Activated B cell treated with CpG ODN at 0.5 μM for 24 hours (primary cell): ENCODE measurements at regions not wholly inside any gene's neighbourhood (a gene's known extent, or its start where the extent isn't known, plus 50 kb on each side); places are given as distances from the start of the nearest gene placed in this dataset.

ENCODE experiments used
- ATAC-seq: fragments of 200-7000 bp; cut with Tn5 transposase; one replicate; pipeline ENCODE4 v1.10.0; 2021; ENCODE audit warnings: low read depth, mild to moderate bottlenecking, moderate library complexity
- CTCF ChIA-PET: fragments of 350-600 bp; sonication (Branson Sonifier 250); formaldehyde crosslinking; loops from one replicate; lab custom pipeline; 2021; ENCODE audit warnings: antibody characterized with exemption; lab: Charles Lee
- POLR2A ChIA-PET: fragments of 350-600 bp; sonication (Branson Sonifier 250); formaldehyde crosslinking; loops from one replicate; lab custom pipeline; 2021; ENCODE audit warnings: antibody characterized with exemption; lab: Charles Lee
- DNase-seq: peaks from one replicate; pipeline ENCODE4 v3.0.0; 2022
- H3K27ac Mint-ChIP-seq: one replicate; pipeline ENCODE4 v1.8.0; 2020; ENCODE audit warnings: mixed read lengths
- H3K27me3 Mint-ChIP-seq: one replicate; pipeline ENCODE4 v1.8.0; 2021; ENCODE audit warnings: mixed read lengths
- H3K36me3 Mint-ChIP-seq: one replicate; pipeline ENCODE4 v1.8.0; 2021; ENCODE audit warnings: low read depth, mixed read lengths
- H3K4me1 Mint-ChIP-seq: one replicate; pipeline ENCODE4 v1.8.0; 2021; ENCODE audit warnings: mixed read lengths
- H3K4me3 Mint-ChIP-seq: one replicate; pipeline ENCODE4 v1.8.0; 2020; ENCODE audit warnings: mild to moderate bottlenecking, mixed read lengths
- H3K9me3 Mint-ChIP-seq: one replicate; pipeline ENCODE4 v1.8.0; 2020; ENCODE audit warnings: mixed read lengths
- intact Hi-C: fragments of 100-400 bp; cut with micrococcal nuclease; formaldehyde crosslinking; loops from one replicate; pipeline ENCODE4 v1.15.1; 2024
- TF ChIP-seq, protein P1 (sequence below): fragments of 200-600 bp; IDR thresholded peaks from one replicate; pipeline ENCODE4 v1.8.0; 2022; ENCODE audit warnings: antibody characterized with exemption, mild to moderate bottlenecking

DNA sequence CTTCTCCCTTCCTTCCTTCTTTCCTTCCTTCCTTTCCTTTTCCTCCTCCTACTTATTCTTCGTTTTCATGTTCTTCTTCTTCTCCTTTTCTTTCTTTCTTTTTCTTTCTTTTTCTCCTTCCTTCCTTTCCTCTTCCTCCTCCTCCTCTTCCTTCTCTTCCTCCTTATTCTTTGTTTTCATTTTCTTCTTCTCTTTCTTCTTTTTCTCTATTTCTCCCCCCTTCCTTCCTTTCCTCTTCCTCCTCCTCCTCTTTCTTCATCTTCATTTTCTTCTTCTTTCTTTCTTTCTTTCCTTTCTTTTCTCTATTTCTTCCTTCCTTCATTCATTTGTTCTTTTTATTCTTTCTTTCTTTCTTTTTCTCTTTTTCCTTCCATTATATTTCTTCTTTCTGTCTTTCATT, 671.6 kb downstream of the IQCM start:
- DNase-seq (no peak), ATAC-seq (no peak)
- Mint-ChIP-seq H3K36me3 (no peaks in the 10 kb centered on the region), H3K27ac (no peak overlapping the region), H3K4me3 (no peak overlapping the region), H3K9me3 (no peaks in the 10 kb centered on the region), H3K4me1 (no peaks in the 10 kb centered on the region), H3K27me3 (no peaks in the 10 kb centered on the region)
- TF ChIP-seq, protein P1, sequence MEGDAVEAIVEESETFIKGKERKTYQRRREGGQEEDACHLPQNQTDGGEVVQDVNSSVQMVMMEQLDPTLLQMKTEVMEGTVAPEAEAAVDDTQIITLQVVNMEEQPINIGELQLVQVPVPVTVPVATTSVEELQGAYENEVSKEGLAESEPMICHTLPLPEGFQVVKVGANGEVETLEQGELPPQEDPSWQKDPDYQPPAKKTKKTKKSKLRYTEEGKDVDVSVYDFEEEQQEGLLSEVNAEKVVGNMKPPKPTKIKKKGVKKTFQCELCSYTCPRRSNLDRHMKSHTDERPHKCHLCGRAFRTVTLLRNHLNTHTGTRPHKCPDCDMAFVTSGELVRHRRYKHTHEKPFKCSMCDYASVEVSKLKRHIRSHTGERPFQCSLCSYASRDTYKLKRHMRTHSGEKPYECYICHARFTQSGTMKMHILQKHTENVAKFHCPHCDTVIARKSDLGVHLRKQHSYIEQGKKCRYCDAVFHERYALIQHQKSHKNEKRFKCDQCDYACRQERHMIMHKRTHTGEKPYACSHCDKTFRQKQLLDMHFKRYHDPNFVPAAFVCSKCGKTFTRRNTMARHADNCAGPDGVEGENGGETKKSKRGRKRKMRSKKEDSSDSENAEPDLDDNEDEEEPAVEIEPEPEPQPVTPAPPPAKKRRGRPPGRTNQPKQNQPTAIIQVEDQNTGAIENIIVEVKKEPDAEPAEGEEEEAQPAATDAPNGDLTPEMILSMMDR: no peak
- CTCF ChIA-PET: no interaction called here
- POLR2A ChIA-PET: no interaction called here
- intact Hi-C loops: no loop called here

DNA sequence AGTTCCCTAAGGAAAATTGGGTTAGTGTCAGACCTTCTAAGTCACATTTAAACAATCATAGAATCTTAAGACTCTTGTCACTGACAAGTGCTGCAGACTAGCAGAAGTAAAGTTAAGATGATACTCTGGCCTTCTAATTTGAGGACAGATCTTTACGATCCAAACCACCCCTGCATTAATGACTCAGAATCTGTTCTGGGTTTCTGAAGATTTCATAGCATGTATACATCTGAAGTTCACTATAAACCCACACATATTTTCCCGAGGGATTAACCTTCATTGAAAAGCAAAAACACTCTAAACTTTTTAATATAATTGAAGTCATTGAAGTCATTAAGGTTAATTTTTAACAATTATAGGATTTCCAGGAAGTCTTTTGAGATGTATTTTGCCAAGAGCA, 674.3 kb downstream of the IQCM start:
- DNase-seq (no peak), ATAC-seq (no peak)
- Mint-ChIP-seq H3K4me3 (no peak overlapping the region), H3K27me3 (no peaks in the 10 kb centered on the region), H3K27ac (no peak overlapping the region), H3K36me3 (no peaks in the 10 kb centered on the region), H3K9me3 (no peaks in the 10 kb centered on the region), H3K4me1 (no peaks in the 10 kb centered on the region)
- ChIA-PET POLR2A (no interaction called here), CTCF (no interaction called here)
- intact Hi-C loops: no loop called here
- TF ChIP-seq, protein P1: no peak

GRCh38 chr4:149140841-149141240, 674.8 kb downstream of the IQCM start:
- H3K36me3 Mint-ChIP-seq: no peaks in the 10 kb centered on the region
- ATAC-seq (no peak), DNase-seq (no peak)
- no peaks in the 10 kb centered on the region for H3K27me3 Mint-ChIP-seq
- H3K4me3 Mint-ChIP-seq: no peak overlapping the region
- no peaks in the 10 kb centered on the region for H3K4me1 Mint-ChIP-seq
- ChIA-PET POLR2A (no interaction called here), CTCF (no interaction called here)
- intact Hi-C loops: no loop called here
- TF ChIP-seq, protein P1: no peak
- H3K27ac Mint-ChIP-seq: no peak overlapping the region
- H3K9me3 Mint-ChIP-seq: no peaks in the 10 kb centered on the region

DNA sequence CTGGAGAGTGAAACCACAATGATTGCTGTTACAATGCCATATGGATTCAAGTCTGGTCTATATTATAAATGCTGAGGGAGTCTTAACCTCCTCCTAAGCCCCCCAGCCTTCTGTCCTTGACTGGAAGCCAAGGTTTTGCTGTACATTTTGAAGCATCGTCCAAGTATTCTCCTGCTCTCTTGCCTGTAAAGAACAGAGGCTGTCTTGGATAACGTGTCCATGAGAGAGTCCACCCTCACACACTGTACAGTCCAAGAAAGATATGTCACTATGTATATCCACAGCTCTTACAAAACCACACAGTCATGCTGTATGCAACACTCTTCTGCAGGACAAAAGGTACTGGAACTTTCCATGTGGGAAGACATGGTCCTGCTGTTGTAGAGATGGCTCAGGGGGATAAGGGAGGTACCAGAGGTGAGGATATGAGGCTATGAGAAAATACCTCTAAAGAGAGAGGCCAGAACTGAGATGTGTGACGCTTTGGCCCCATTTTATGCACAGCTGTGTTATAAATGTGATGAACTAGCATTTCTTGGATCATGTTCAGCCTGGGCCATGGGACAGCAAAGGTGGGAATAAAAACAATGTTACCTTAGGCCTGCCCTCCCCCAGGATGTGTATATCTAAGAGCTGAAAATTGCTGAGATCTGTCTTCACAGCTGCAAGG, 678.6 kb downstream of the IQCM start:
- H3K4me3 Mint-ChIP-seq: no peak overlapping the region
- ChIA-PET POLR2A (no interaction called here), CTCF (no interaction called here)
- no peaks in the 10 kb centered on the region for H3K27me3 Mint-ChIP-seq
- intact Hi-C loops: no loop called here
- no peak for DNase-seq
- no peak overlapping the region for H3K27ac Mint-ChIP-seq
- H3K36me3 Mint-ChIP-seq: no peaks in the 10 kb centered on the region
- TF ChIP-seq, protein P1: no peak
- no peaks in the 10 kb centered on the region for H3K4me1 Mint-ChIP-seq
- ATAC-seq: no peak
- peaks cover 2% of the 10 kb centered on the region for H3K9me3 Mint-ChIP-seq

- intact Hi-C loops: no loop called here
- TF ChIP-seq, protein P1: no peak
- ChIA-PET CTCF (no interaction called here), POLR2A (no interaction called here)
- Mint-ChIP-seq H3K4me1 (no peaks in the 10 kb centered on the region), H3K4me3 (no peak overlapping the region), H3K9me3 (peaks cover 2% of the 10 kb centered on the region), H3K27ac (no peak overlapping the region), H3K36me3 (no peaks in the 10 kb centered on the region), H3K27me3 (no peaks in the 10 kb centered on the region)
- no peak for DNase-seq
- ATAC-seq: no peak
Observed at GRCh38 chr4:149135062-149135461, 680.6 kb downstream of the IQCM start.
